Suprapubic skin (tissue), 4 donors: ENCODE measurements at regions not wholly inside any gene's neighbourhood (a gene's known extent, or its start where the extent isn't known, plus 50 kb on each side); places are given as distances from the start of the nearest gene placed in this dataset.

Experiments
- DNase-seq, 2 donors: peaks; one replicate each; pipeline ENCODE4 v3.0.0-alpha.2; 2019; ENCODE audit warnings: low spot score in 2 of 2
- H3K27ac ChIP-seq: fragments of 200-600 bp; sonication (generic); one replicate; pipeline ENCODE4 v1.5.1; 2019
- H3K27me3 ChIP-seq: fragments of 200-600 bp; sonication (generic); one replicate; pipeline ENCODE4 v1.5.1; 2019
- H3K36me3 ChIP-seq: fragments of 200-600 bp; sonication (generic); one replicate; pipeline ENCODE4 v1.5.1; 2019
- H3K4me1 ChIP-seq: fragments of 200-600 bp; sonication (generic); one replicate; pipeline ENCODE4 v1.5.1; 2019
- H3K4me3 ChIP-seq: fragments of 200-600 bp; sonication (generic); one replicate; pipeline ENCODE4 v1.5.1; 2019; ENCODE audit warnings: mild to moderate bottlenecking
- H3K9me3 ChIP-seq: fragments of 200-600 bp; sonication (generic); one replicate; pipeline ENCODE4 v1.5.1; 2019
- CTCF ChIP-seq, 2 donors: fragments of 200-600 bp in 1 of 2; fragments of 450-650 bp in 1 of 2; sonication (generic) in 1 of 2; IDR thresholded peaks; one replicate each; pipeline ENCODE4 v1.5.1; 2016 to 2019; ENCODE audit warnings: antibody characterized with exemption in 2 of 2, mild to moderate bottlenecking in 1 of 2, moderate library complexity in 1 of 2
- EP300 ChIP-seq: sonication (generic); formaldehyde crosslinking; IDR thresholded peaks from one replicate; pipeline ENCODE4 v1.6.1; 2017; ENCODE audit warnings: antibody characterized with exemption
- POLR2A ChIP-seq, 2 donors: fragments of 450-650 bp; IDR thresholded peaks; one replicate each; pipeline ENCODE4 v1.6.1; 2017; ENCODE audit warnings: antibody characterized with exemption in 2 of 2, mild to moderate bottlenecking in 2 of 2, moderate library complexity in 2 of 2
- POLR2AphosphoS5 ChIP-seq, 3 donors: sonication (generic); formaldehyde crosslinking; IDR thresholded peaks; one replicate each; pipeline ENCODE4 v1.6.1; 2017; ENCODE audit warnings: antibody characterized with exemption in 3 of 3
- whole genome bisulfite sequencing: methylation state at CpG from one replicate; pipeline ENCODE4 v1.1.5; 2018; 5-methylcytosine and 5-hydroxymethylcytosine counted together

GRCh38 chr1:66450043-66450514, 83.9 kb upstream of the SGIP1 start:
- no peak overlapping the region for H3K4me3 ChIP-seq
- no peak for DNase-seq
- no peaks in the 10 kb centered on the region for H3K27me3 ChIP-seq
- peaks cover 3% of the 10 kb centered on the region for H3K4me1 ChIP-seq
- no peak overlapping the region for H3K27ac ChIP-seq
- WGBS: 50% methylated on average over 3 of the region's 3 CpGs
- no peak for TF ChIP-seq POLR2A (IDR thresholded peaks at IDR 0.05)
- TF ChIP-seq EP300: no peak
- TF ChIP-seq POLR2AphosphoS5 (IDR thresholded peaks at IDR 0.05): no peak
- no peak for TF ChIP-seq CTCF (IDR thresholded peaks at IDR 0.05)
- H3K36me3 ChIP-seq: no peaks in the 10 kb centered on the region
- no peaks in the 10 kb centered on the region for H3K9me3 ChIP-seq

DNA sequence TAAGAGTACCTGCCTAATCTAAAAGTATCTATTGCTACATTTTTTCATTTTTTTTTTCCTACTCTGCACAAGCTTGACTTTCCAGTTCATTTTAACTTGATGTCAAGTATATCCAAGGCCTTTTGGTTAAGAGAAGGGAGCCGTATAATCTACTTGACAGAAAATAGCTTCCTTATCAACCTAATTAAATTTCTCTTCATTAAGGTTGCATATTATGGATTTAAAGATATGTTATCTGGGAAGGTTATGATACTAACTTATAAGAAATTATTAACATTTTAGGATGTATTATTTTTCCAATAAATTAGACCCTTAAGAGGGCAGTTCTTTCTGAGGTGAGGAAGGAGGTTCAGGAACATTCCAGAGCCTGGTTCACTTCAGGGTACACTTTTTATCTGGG, 83.1 kb upstream of the SGIP1 start:
- Histone ChIP-seq H3K9me3 (no peaks in the 10 kb centered on the region), H3K36me3 (no peaks in the 10 kb centered on the region), H3K4me3 (no peak overlapping the region), H3K4me1 (peaks cover 2% of the 10 kb centered on the region), H3K27ac (no peak overlapping the region), H3K27me3 (no peaks in the 10 kb centered on the region)
- no peak for TF ChIP-seq POLR2A (IDR thresholded peaks at IDR 0.05)
- TF ChIP-seq EP300: no peak
- TF ChIP-seq CTCF (IDR thresholded peaks at IDR 0.05): no peak
- no peak for TF ChIP-seq POLR2AphosphoS5 (IDR thresholded peaks at IDR 0.05)
- 88% methylated on average over 1 of the region's 1 CpG for WGBS
- no peak for DNase-seq

DNA sequence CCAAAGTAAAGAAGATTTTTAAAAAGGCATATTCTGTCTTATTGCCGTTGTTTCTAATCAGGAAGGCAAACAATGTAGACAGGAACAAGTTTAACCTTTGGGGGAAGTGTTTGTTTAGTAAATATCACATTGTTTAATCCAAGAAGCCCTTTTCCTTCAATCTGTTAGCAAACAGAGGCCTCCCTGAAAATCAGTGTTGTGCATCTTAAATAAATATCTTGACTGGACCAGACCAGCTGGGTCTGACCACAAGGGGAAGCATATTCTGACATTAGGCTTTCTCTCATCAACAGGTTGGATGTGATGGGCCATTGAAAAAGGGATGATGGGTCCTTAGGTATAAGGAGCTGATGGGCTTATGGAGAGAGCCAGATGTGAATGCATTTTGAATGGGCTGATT, 81.8 kb upstream of the SGIP1 start:
- Histone ChIP-seq H3K4me1 (no peaks in the 10 kb centered on the region), H3K9me3 (no peaks in the 10 kb centered on the region), H3K36me3 (no peaks in the 10 kb centered on the region), H3K27ac (no peak overlapping the region), H3K27me3 (no peaks in the 10 kb centered on the region), H3K4me3 (no peak overlapping the region)
- no peak for TF ChIP-seq EP300
- TF ChIP-seq POLR2AphosphoS5 (IDR thresholded peaks at IDR 0.05): no peak
- TF ChIP-seq CTCF (IDR thresholded peaks at IDR 0.05): no peak
- no peak for TF ChIP-seq POLR2A (IDR thresholded peaks at IDR 0.05)
- 64% methylated on average over 1 of the region's 1 CpG for WGBS
- DNase-seq: no peak

DNA sequence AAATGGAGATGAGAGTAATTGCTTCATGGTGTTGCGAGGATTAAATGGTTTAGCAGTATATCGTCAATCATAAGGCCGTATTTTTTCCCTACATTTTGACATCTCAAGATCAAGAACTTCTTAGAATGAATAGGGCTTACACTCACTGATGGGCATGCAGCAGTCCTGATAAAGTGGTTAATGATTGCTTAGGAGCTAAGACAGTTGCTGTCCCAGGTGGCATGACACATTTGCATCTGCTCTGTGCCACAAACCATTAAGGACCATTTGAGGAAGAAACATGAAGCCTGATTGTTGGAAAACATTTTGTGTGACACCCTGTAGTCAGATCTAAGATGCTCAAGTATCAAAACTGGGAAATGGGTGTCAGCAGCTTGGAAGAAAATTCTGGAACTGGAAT, 81.0 kb upstream of the SGIP1 start:
- no peaks in the 10 kb centered on the region for H3K9me3 ChIP-seq

DNA sequence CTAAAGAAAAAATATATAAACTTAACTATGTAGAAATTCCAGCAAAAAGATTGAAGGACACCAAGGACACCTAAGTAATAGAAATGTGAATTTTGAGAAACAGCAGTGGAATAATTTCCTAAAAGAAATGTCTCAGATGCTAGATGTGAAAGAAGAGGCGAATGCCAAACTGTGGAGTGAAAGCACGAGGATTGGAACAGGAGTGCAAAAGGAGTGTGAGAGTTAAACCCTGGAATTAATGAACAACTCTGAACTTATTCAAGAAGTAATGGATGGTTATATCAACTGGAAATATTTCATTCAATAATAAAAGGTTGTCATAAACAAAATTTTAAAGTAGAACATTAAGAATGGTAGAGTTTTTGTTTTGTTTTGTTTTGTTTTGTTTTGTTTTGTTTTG, 78.5 kb upstream of the SGIP1 start:
- H3K27me3 ChIP-seq: no peaks in the 10 kb centered on the region
- no peaks in the 10 kb centered on the region for H3K4me1 ChIP-seq
- H3K27ac ChIP-seq: no peak overlapping the region
- DNase-seq: no peak
- WGBS: 88% methylated on average over 2 of the region's 2 CpGs
- no peak overlapping the region for H3K4me3 ChIP-seq
- H3K9me3 ChIP-seq: no peaks in the 10 kb centered on the region
- no peaks in the 10 kb centered on the region for H3K36me3 ChIP-seq
- TF ChIP-seq POLR2A (IDR thresholded peaks at IDR 0.05): no peak
- TF ChIP-seq EP300: no peak
- TF ChIP-seq CTCF (IDR thresholded peaks at IDR 0.05): no peak
- no peak for TF ChIP-seq POLR2AphosphoS5 (IDR thresholded peaks at IDR 0.05)

More for the DNA sequence above, 81.0 kb upstream of the SGIP1 start:
- Histone ChIP-seq H3K4me3 (no peak overlapping the region), H3K4me1 (no peaks in the 10 kb centered on the region), H3K27me3 (no peaks in the 10 kb centered on the region), H3K36me3 (no peaks in the 10 kb centered on the region), H3K27ac (no peak overlapping the region)
- DNase-seq: no peak
- 98% methylated on average over 3 of the region's 3 CpGs for WGBS
- TF ChIP-seq EP300 (no peak), POLR2AphosphoS5 (IDR thresholded peaks at IDR 0.05) (no peak), CTCF (IDR thresholded peaks at IDR 0.05) (no peak), POLR2A (IDR thresholded peaks at IDR 0.05) (no peak)
